Lower leg skin (tissue), 4 donors: ENCODE measurements at regions not wholly inside any gene's neighbourhood (a gene's known extent, or its start where the extent isn't known, plus 50 kb on each side); places are given as distances from the start of the nearest gene placed in this dataset.

Experiments used
- DNase-seq, 2 donors: peaks; one replicate each; pipeline ENCODE4 v3.0.0-alpha.2; 2019; ENCODE audit warnings: low spot score in 2 of 2
- H3K4me3 ChIP-seq: fragments of 200-600 bp; sonication (generic); 2 replicates; pipeline ENCODE4 v1.5.1; 2017; ENCODE audit warnings: mild to moderate bottlenecking, low read depth; ENCODE audit not compliant: poor library complexity, severe bottlenecking
- CTCF ChIP-seq, 3 donors: fragments of 450-650 bp; IDR thresholded peaks; one replicate each; pipeline ENCODE4 v1.5.1; 2016; ENCODE audit warnings: antibody characterized with exemption in 3 of 3, mild to moderate bottlenecking in 3 of 3, moderate library complexity in 2 of 3
- POLR2A ChIP-seq, 2 donors: fragments of 450-650 bp; IDR thresholded peaks; one replicate each; pipeline ENCODE4 v1.6.1; 2016 to 2017; ENCODE audit warnings: antibody characterized with exemption in 2 of 2, mild to moderate bottlenecking in 1 of 2, moderate library complexity in 1 of 2
- WGBS, 2 donors: methylation state at CpG; one replicate each; pipeline ENCODE4 v1.1.5; 2018; 5-methylcytosine and 5-hydroxymethylcytosine counted together
- intact Hi-C: fragments of 100-400 bp; cut with DNase I; formaldehyde crosslinking; loops from one replicate; pipeline ENCODE4 v1.15.0; 2023; ENCODE audit warnings: low total_unique reads

- TF ChIP-seq POLR2A (IDR thresholded peaks at IDR 0.05) (no peak), CTCF (IDR thresholded peaks at IDR 0.05) (no peak)
- 79 to 87% methylated on average over 8 of the region's 8 CpGs for WGBS, 2 donors
- intact Hi-C loops, result loop anchor here (5.0 kb wide), 1 partner anchor 901 kb away; no protein-coding TSS in a partner anchor
- DNase-seq, result no peak
- no peak overlapping the region for H3K4me3 ChIP-seq
Observed at GRCh38 chr20:52311209-52311794, 119.7 kb upstream of the ZFP64 start.

GRCh38 chr20:52309181-52309580 is 117.6 kb upstream of the ZFP64 start:
- TF ChIP-seq CTCF (IDR thresholded peaks at IDR 0.05) (no peak), POLR2A (IDR thresholded peaks at IDR 0.05) (no peak)
- H3K4me3 ChIP-seq, result no peak overlapping the region
- intact Hi-C loops, result no loop called here
- WGBS, 2 donors, result 74 to 75% methylated on average over 7 of the region's 7 CpGs
- no peak for DNase-seq

- intact Hi-C loops, result no loop called here
- no peak overlapping the region for H3K4me3 ChIP-seq
- WGBS, 2 donors, result 95 to 96% methylated on average over 4 of the region's 4 CpGs
- no peak for TF ChIP-seq POLR2A (IDR thresholded peaks at IDR 0.05)
- no peak for TF ChIP-seq CTCF (IDR thresholded peaks at IDR 0.05)
- no peak for DNase-seq
Observed at GRCh38 chr20:52306477-52306876, 114.9 kb upstream of the ZFP64 start.

- intact Hi-C loops, result no loop called here
- no peak overlapping the region for H3K4me3 ChIP-seq
- 82 to 85% methylated on average over 7 of the region's 7 CpGs for WGBS, 2 donors
- TF ChIP-seq CTCF (IDR thresholded peaks at IDR 0.05), result no peak
- TF ChIP-seq POLR2A (IDR thresholded peaks at IDR 0.05), result no peak
- no peak for DNase-seq
Observed at GRCh38 chr20:52305858-52306257, 114.3 kb upstream of the ZFP64 start.

- TF ChIP-seq CTCF (IDR thresholded peaks at IDR 0.05), result no peak
- TF ChIP-seq POLR2A (IDR thresholded peaks at IDR 0.05), result no peak
- intact Hi-C loops, result no loop called here
- no peak overlapping the region for H3K4me3 ChIP-seq
- DNase-seq, result no peak
- WGBS, 2 donors, result 81 to 86% methylated on average over 3 of the region's 3 CpGs
Observed at GRCh38 chr20:52305024-52305645, 113.6 kb upstream of the ZFP64 start.
